ENCODE measurements at regions not wholly inside any gene's neighbourhood (a gene's known extent, or its start where the extent isn't known, plus 50 kb on each side); places are given as distances from the start of the nearest gene placed in this dataset.
"Not testable (repeated sequence)": the region's sequence is repeated elsewhere in the genome, so short reads cannot be mapped to it uniquely, and the experiment has no call there.

DNA sequence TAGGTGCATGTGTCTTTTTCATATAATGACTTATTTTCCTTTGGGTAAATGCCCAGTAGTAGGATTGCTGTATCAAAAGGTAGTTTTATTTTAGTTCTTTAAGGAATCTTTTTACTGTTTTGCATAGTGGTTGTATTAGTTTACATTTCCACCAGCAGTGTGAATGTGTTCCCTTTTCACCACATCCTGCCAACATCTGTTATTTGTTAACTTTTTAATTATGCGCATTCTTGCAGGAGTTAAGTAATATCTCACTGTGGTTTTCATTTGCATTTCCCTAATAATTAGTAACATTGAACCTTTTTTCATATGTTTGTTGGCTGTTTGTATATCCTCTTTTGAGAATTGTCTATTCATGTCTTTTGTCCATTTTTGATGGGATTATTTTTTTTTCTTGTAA is 1761.9 kb downstream of the PLA2G4A start:
- WGBS, 2 experiments, result no CpG with 5 or more reads among the region's 1 CpG
- no peaks in the 10 kb centered on the region for H3K36me3 ChIP-seq (ENCODE audit: control insufficient read depth, insufficient read depth, low read length)
- H3K9me3 ChIP-seq (ENCODE audit: control insufficient read depth, low read length), result no peaks in the 10 kb centered on the region
- H3K27ac ChIP-seq (ENCODE audit: insufficient read depth, low read depth, low read length, poor library complexity, severe bottlenecking), result no peak overlapping the region
- no peaks in the 10 kb centered on the region for H3K27me3 ChIP-seq (ENCODE audit: control insufficient read depth, insufficient read depth, low read length, poor library complexity, severe bottlenecking)
- H3K4me3 ChIP-seq (ENCODE audit: insufficient read depth, low read depth, low read length), result no peak overlapping the region
- no peaks in the 10 kb centered on the region for H3K4me1 ChIP-seq (ENCODE audit: control insufficient read depth, insufficient read depth, low read length)

DNA sequence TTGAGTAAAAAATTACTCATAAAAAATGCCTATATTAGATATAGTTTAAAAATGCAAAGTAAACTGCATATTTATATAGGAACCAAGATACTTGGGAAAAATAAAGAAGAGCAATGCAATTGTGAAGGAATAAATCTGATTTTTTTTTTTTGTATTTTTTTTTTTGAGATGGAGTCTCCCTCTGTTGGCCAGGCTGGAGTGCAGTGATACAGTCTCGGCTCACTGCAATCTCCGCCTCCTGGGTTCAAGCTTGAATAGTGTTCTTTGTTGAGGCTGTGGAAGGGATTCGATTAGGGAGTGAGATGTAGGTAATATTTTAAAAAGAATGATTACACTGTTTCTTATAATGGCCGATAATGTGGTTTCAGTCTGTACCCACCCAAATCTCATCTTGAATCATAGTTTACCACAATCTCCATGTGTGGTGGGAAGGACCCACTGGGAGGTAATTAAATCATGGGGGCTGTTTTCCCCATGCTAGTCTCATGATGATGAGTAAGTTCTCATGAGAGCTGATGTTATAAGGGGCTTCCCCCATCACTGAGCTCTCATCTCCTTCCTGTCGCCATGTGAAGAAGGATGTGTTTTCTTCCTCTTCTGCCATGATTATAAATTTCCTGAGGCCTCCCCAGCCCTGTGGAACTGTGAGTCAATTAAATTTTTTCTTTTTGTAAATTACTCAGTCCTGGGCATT is 1765.9 kb downstream of the PLA2G4A start:
- Histone ChIP-seq H3K9me3 (ENCODE audit: control insufficient read depth, low read length) (no peaks in the 10 kb centered on the region), H3K36me3 (ENCODE audit: control insufficient read depth, insufficient read depth, low read length) (no peaks in the 10 kb centered on the region)
- WGBS, 2 experiments, result 85 to 88% methylated on average over 4 of the region's 5 CpGs

DNA sequence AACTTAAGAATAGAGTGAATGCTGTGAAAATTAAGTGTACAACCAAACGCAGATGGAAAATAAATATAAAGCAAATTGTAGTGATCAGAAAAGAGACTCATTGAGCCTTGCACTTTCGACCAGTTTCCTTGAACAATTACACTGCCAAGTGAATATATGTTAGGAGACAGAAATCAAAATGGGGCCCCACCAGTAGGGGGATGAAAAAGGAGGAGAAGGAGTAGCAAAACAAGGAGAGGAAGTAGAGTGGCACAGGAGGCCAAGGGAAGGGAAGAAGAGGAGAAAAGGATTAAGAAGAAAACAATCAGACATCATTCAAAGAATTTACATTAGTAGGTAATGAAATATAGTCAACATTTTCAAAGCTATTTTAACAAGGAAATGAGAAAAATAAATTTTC is 1770.6 kb downstream of the PLA2G4A start:
- no peak overlapping the region for H3K4me3 ChIP-seq (ENCODE audit: insufficient read depth, low read depth, low read length)
- H3K4me1 ChIP-seq (ENCODE audit: control insufficient read depth, insufficient read depth, low read length), result no peaks in the 10 kb centered on the region
- H3K27ac ChIP-seq (ENCODE audit: insufficient read depth, low read depth, low read length, poor library complexity, severe bottlenecking), result no peak overlapping the region
- H3K9me3 ChIP-seq (ENCODE audit: control insufficient read depth, low read length), result no peaks in the 10 kb centered on the region
- no peaks in the 10 kb centered on the region for H3K36me3 ChIP-seq (ENCODE audit: control insufficient read depth, insufficient read depth, low read length)
- H3K27me3 ChIP-seq (ENCODE audit: control insufficient read depth, insufficient read depth, low read length, poor library complexity, severe bottlenecking), result no peaks in the 10 kb centered on the region
- WGBS, 2 experiments, result 80 to 94% methylated on average over 2 of the region's 2 CpGs

More for the DNA sequence above, 1765.9 kb downstream of the PLA2G4A start:
- Histone ChIP-seq H3K27ac (ENCODE audit: insufficient read depth, low read depth, low read length, poor library complexity, severe bottlenecking) (no peak overlapping the region), H3K4me3 (ENCODE audit: insufficient read depth, low read depth, low read length) (no peak overlapping the region), H3K4me1 (ENCODE audit: control insufficient read depth, insufficient read depth, low read length) (no peaks in the 10 kb centered on the region), H3K27me3 (ENCODE audit: control insufficient read depth, insufficient read depth, low read length, poor library complexity, severe bottlenecking) (no peaks in the 10 kb centered on the region)

DNA sequence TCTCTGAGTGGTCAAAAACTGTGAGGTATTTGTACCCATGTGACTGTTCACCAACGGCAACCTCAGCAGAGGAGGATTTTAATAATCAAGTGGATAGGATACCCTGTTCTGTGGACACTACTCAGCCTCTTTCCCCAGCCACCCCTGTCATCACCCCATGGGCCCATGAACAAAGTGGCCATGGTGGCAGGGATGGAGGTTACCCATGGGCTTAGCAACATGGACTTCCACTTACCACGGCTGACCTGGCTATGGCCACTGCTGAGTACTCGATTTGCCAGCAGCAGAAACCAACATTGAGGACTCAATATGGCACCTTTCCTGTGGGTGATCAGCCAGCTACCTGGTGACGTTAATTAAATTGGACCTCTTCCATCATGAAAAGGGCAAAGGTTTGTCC is 1782.7 kb downstream of the PLA2G4A start:
- 93 to 96% methylated on average over 4 of the region's 4 CpGs for WGBS, 2 experiments
- Histone ChIP-seq H3K27me3 (ENCODE audit: control insufficient read depth, insufficient read depth, low read length, poor library complexity, severe bottlenecking) (no peaks in the 10 kb centered on the region), H3K36me3 (ENCODE audit: control insufficient read depth, insufficient read depth, low read length) (no peaks in the 10 kb centered on the region), H3K9me3 (ENCODE audit: control insufficient read depth, low read length) (no peaks in the 10 kb centered on the region), H3K4me1 (ENCODE audit: control insufficient read depth, insufficient read depth, low read length) (no peaks in the 10 kb centered on the region), H3K27ac (ENCODE audit: insufficient read depth, low read depth, low read length, poor library complexity, severe bottlenecking) (no peak overlapping the region), H3K4me3 (ENCODE audit: insufficient read depth, low read depth, low read length) (no peak overlapping the region)

DNA sequence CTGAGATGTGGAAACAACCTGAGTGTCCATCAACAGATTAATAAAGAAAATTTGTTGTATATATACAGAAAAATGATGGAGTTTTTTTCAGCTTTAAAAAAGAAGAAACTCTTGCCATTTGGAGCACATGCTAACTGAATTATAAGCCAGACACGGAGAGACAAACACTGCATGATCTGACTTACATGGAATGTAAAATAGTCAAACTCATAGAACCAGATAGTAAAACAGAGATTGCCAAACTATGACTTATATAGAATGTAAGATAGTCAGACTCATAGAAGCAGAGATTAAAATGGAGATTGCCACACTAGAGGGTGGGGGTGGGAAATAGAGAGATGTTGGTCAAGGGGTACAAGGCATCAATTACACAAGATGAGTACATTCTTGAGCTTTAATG is 1786.6 kb downstream of the PLA2G4A start:
- WGBS, 2 experiments, result 100% methylated on average over 1 of the region's 1 CpG
- Histone ChIP-seq H3K4me3 (ENCODE audit: insufficient read depth, low read depth, low read length) (no peak overlapping the region), H3K27ac (ENCODE audit: insufficient read depth, low read depth, low read length, poor library complexity, severe bottlenecking) (no peak overlapping the region), H3K36me3 (ENCODE audit: control insufficient read depth, insufficient read depth, low read length) (no peaks in the 10 kb centered on the region), H3K4me1 (ENCODE audit: control insufficient read depth, insufficient read depth, low read length) (no peaks in the 10 kb centered on the region), H3K9me3 (ENCODE audit: control insufficient read depth, low read length) (no peaks in the 10 kb centered on the region), H3K27me3 (ENCODE audit: control insufficient read depth, insufficient read depth, low read length, poor library complexity, severe bottlenecking) (no peaks in the 10 kb centered on the region)

DNA sequence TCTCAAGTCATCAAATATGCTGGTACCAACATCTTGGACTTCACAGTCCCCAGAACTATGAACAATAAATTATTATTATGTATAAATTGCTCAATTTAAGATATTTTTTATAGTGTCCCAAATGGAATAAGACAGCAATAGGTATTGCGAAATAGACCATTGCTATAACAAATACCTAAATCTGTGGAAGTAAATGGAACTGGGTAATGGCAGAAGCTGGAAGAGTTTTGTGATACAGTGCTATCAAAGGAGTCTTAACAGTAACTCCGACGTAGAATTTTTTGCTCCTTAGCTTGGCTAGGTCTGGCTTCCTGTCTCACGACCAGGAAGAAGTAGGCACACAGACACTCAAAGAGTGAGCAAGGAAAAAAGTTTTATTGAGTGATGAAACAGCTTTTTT is 1791.5 kb downstream of the PLA2G4A start:
- WGBS, 2 experiments, result 96 to 100% methylated on average over 4 of the region's 4 CpGs
- no peak overlapping the region for H3K27ac ChIP-seq (ENCODE audit: insufficient read depth, low read depth, low read length, poor library complexity, severe bottlenecking)
- no peaks in the 10 kb centered on the region for H3K27me3 ChIP-seq (ENCODE audit: control insufficient read depth, insufficient read depth, low read length, poor library complexity, severe bottlenecking)
- no peak overlapping the region for H3K4me3 ChIP-seq (ENCODE audit: insufficient read depth, low read depth, low read length)
- no peaks in the 10 kb centered on the region for H3K4me1 ChIP-seq (ENCODE audit: control insufficient read depth, insufficient read depth, low read length)
- no peaks in the 10 kb centered on the region for H3K9me3 ChIP-seq (ENCODE audit: control insufficient read depth, low read length)
- H3K36me3 ChIP-seq (ENCODE audit: control insufficient read depth, insufficient read depth, low read length), result no peaks in the 10 kb centered on the region

DNA sequence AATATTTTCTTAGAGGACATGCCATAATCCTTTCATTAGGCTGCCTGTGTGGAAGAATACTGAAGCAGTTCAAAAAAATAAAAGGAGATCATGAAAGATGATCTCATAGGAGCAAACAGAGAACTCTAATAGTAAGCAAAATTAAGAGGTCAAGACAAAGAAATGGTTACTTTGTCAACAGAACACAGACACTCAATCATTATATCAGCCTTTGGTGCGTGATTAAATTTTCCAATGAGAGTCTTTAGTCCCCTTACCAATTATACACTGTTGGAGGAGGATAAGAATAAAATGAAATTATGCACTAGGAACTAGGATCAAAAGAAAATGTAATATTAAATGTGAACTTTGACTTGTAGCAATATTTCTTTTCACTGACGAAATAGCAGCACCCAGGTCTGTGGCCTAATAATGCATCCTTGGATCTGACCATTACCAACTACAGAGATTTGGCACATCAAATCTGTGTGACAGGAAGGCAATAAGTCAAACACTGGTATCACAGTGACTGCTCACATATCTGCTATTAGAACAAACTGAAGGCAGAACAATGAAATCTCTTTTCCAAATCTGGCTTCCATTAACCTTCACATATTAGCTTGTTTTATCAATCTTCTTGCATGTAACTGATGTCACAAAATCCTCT is 1812.9 kb downstream of the PLA2G4A start:
- no peaks in the 10 kb centered on the region for H3K27me3 ChIP-seq (ENCODE audit: control insufficient read depth, insufficient read depth, low read length, poor library complexity, severe bottlenecking)
- WGBS, 2 experiments, result 95 to 100% methylated on average over 1 to 2 of the region's 2 CpGs
- H3K4me3 ChIP-seq (ENCODE audit: insufficient read depth, low read depth, low read length), result no peak overlapping the region
- no peaks in the 10 kb centered on the region for H3K9me3 ChIP-seq (ENCODE audit: control insufficient read depth, low read length)
- H3K4me1 ChIP-seq (ENCODE audit: control insufficient read depth, insufficient read depth, low read length), result no peaks in the 10 kb centered on the region
- no peaks in the 10 kb centered on the region for H3K36me3 ChIP-seq (ENCODE audit: control insufficient read depth, insufficient read depth, low read length)
- H3K27ac ChIP-seq (ENCODE audit: insufficient read depth, low read depth, low read length, poor library complexity, severe bottlenecking), result no peak overlapping the region

DNA sequence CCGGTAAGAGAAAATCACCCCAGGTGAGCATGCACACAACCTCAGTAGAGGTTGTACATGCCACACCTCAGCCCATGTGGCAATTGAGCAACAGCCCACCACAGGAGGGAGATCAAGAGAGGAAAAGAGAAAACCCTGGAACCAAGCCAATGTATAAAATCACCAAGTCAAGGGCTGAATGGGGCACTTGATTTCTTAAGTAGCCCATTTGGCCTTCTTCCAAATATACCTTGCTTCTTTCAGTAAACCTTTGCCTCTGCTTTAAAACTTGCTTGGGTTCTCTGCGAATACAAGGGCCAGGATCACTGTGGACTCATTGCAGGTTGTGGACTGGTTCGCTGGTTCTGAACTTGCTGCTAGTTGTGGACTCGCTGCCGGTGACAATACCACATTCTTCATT is 1814.0 kb downstream of the PLA2G4A start:
- WGBS, 2 experiments, result 90 to 94% methylated on average over 5 of the region's 5 CpGs
- no peaks in the 10 kb centered on the region for H3K36me3 ChIP-seq (ENCODE audit: control insufficient read depth, insufficient read depth, low read length)
- no peak overlapping the region for H3K27ac ChIP-seq (ENCODE audit: insufficient read depth, low read depth, low read length, poor library complexity, severe bottlenecking)
- no peaks in the 10 kb centered on the region for H3K27me3 ChIP-seq (ENCODE audit: control insufficient read depth, insufficient read depth, low read length, poor library complexity, severe bottlenecking)
- no peaks in the 10 kb centered on the region for H3K4me1 ChIP-seq (ENCODE audit: control insufficient read depth, insufficient read depth, low read length)
- H3K4me3 ChIP-seq (ENCODE audit: insufficient read depth, low read depth, low read length), result no peak overlapping the region
- no peaks in the 10 kb centered on the region for H3K9me3 ChIP-seq (ENCODE audit: control insufficient read depth, low read length)

DNA sequence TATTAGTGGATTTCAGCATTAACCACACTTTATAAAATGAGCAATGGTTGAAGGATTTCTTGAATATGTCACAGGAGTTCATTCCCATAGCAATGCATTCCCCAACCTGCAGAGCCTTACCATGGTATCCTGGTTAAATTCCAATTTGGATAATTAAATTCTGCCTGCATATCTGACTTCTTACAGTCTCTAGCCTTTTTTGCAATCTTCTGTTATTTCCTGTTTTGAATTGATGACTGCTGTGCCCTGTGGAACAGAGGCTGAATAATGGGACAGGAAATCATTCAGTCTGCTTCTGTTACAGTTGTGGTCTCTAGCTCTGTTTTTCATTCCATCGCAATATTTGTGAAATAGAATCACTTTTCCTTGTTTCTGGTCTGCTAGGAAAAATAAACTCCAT is 1823.9 kb downstream of the PLA2G4A start:
- no peaks in the 10 kb centered on the region for H3K36me3 ChIP-seq (ENCODE audit: control insufficient read depth, insufficient read depth, low read length)
- no peak overlapping the region for H3K4me3 ChIP-seq (ENCODE audit: insufficient read depth, low read depth, low read length)
- H3K4me1 ChIP-seq (ENCODE audit: control insufficient read depth, insufficient read depth, low read length), result no peaks in the 10 kb centered on the region
- H3K27ac ChIP-seq (ENCODE audit: insufficient read depth, low read depth, low read length, poor library complexity, severe bottlenecking), result no peak overlapping the region
- WGBS, 2 experiments, result 88 to 95% methylated on average over 1 of the region's 1 CpG
- H3K27me3 ChIP-seq (ENCODE audit: control insufficient read depth, insufficient read depth, low read length, poor library complexity, severe bottlenecking), result no peaks in the 10 kb centered on the region
- no peaks in the 10 kb centered on the region for H3K9me3 ChIP-seq (ENCODE audit: control insufficient read depth, low read length)

DNA sequence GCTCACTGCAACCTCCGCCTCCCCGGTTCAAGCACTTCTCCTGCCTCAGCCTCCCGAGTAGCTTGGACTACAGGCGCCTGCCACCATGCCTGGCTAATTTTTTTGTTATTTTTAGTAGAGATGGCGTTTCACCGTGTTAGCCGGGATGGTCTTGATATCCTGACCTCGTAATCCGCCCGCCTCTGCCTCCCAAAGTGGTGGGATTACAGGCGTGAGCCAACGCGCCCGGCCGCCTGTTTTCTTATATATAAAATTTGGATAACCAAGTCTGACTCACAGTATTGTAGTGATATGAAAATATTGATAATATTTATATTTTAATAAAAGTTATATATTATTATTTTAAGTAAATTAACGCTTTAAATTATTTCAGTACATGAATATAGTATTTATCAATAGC is 1821.7 kb downstream of the BRINP3 start:
- H3K9me3 ChIP-seq (ENCODE audit: control insufficient read depth, low read length); H3K27ac ChIP-seq (ENCODE audit: insufficient read depth, low read depth, low read length, poor library complexity, severe bottlenecking); H3K36me3 ChIP-seq (ENCODE audit: control insufficient read depth, insufficient read depth, low read length); H3K4me3 ChIP-seq (ENCODE audit: insufficient read depth, low read depth, low read length); H3K4me1 ChIP-seq (ENCODE audit: control insufficient read depth, insufficient read depth, low read length); H3K27me3 ChIP-seq (ENCODE audit: control insufficient read depth, insufficient read depth, low read length, poor library complexity, severe bottlenecking): not testable (repeated sequence)
- 88 to 93% methylated on average over 9 to 14 of the region's 16 CpGs for WGBS, 2 experiments
